Keratinocyte (primary cell): ENCODE measurements at regions not wholly inside any gene's neighbourhood (a gene's known extent, or its start where the extent isn't known, plus 50 kb on each side); places are given as distances from the start of the nearest gene placed in this dataset.

ENCODE experiments used
- EZH2 ChIP-seq: IDR thresholded peaks from one replicate; pipeline ENCODE4 v1.6.1; 2012; ENCODE audit warnings: inconsistent platforms, mild to moderate bottlenecking, low read length, moderate library complexity
- TF ChIP-seq, protein P1 (sequence below), 3 experiments: IDR thresholded peaks in 1 of 3; conservative IDR thresholded peaks in 1 of 3; optimal IDR thresholded peaks in 1 of 3; 2 replicates in 2 of 3; 3 replicates in 1 of 3; pipeline versions ENCODE3 to v1.5.1; 2011; ENCODE audit warnings: low read length in 3 of 3, mild to moderate bottlenecking in 3 of 3, moderate library complexity in 2 of 3, control low read depth in 1 of 3, inconsistent platforms in 1 of 3; ENCODE audit not compliant: insufficient read depth in 2 of 3; ENCODE audit errors: extremely low read depth in 1 of 3

DNA sequence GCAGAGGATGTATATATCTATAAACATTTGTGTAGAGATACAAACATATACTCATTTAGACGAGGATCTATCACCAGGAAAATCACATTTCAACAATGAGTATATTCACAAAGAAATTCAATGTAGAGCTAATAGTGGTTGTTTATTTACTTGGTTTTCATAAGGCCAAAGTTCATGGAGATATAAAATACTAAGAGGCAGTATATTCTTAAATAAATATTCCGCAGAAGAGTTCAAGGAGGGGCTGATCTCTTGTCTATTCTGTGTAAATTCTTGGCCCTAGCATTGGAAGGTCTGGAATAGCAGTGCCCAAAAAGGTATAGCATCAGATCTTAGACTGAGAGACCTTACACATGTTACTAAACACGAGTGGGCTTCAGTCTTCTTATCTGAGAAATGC is 122.1 kb downstream of the EDEM1 start:
- TF ChIP-seq, protein P1, sequence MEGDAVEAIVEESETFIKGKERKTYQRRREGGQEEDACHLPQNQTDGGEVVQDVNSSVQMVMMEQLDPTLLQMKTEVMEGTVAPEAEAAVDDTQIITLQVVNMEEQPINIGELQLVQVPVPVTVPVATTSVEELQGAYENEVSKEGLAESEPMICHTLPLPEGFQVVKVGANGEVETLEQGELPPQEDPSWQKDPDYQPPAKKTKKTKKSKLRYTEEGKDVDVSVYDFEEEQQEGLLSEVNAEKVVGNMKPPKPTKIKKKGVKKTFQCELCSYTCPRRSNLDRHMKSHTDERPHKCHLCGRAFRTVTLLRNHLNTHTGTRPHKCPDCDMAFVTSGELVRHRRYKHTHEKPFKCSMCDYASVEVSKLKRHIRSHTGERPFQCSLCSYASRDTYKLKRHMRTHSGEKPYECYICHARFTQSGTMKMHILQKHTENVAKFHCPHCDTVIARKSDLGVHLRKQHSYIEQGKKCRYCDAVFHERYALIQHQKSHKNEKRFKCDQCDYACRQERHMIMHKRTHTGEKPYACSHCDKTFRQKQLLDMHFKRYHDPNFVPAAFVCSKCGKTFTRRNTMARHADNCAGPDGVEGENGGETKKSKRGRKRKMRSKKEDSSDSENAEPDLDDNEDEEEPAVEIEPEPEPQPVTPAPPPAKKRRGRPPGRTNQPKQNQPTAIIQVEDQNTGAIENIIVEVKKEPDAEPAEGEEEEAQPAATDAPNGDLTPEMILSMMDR (optimal IDR thresholded peaks at IDR 0.05 in 1 of 3, IDR thresholded peaks at IDR 0.05 in 1 of 3, conservative IDR thresholded peaks at IDR 0.05 in 1 of 3; ENCODE audit: extremely low read depth in 1 of 3, insufficient read depth in 2 of 3, low read length in 3 of 3), result no peak
- no peak for TF ChIP-seq EZH2
